GM03348 (cell line): ENCODE measurements at regions not wholly inside any gene's neighbourhood (a gene's known extent, or its start where the extent isn't known, plus 50 kb on each side); places are given as distances from the start of the nearest gene placed in this dataset.

Experiments used
- DNase-seq: peaks from one replicate; pipeline ENCODE4 v3.0.0; 2012; ENCODE audit warnings: low spot score

- no peak for DNase-seq
These were observed 362.4 kb upstream of the ZNF385D start for GRCh38 chr3:22113453-22113852.

GRCh38 chr3:22115581-22115980, 364.6 kb upstream of the ZNF385D start:
- DNase-seq: no peak

DNA sequence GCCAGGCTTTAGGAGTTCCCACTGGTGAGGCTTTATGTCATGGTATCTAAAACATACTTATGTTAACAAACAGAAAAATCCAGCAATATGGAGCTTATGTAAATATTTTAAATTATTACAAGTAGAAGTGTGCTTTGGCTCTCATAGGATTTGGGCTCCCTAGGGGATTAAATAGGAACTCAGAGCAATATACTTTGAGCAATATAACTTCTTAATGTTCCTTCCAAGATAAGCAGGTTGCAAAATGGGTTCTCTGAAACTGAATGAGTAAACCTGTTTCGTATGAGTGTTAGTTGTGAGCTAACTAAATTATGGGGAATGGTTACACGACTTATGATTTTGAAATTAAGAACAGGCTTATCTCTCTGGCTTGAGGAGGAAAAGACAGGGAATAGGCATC, 366.1 kb upstream of the ZNF385D start:
- no peak for DNase-seq

DNA sequence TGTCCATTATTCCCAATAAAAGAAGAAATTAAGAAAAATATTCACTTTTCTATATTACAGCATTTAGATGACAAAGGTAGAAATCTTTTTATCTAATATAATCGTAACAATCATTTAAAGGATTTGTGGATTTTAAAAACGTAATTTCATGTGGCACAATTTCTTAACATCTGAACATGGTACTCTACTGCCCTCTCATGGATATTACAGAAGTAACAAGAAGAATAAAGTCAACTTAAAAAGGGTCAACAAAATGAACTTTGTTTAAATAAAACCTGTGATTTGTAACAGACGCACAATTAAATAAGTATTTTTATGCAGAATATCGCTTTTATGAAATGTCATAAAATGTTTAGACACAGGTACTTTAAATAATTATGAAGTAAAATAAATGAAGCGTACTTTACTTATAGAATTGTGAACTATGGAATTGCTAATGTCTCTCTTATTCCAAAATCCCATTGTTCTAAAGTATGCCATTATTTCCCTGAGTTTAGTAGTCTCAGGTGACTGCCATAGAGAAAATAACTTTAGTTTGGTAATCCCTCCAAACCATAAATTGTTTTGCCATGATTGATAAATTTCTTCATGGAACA, 366.8 kb upstream of the ZNF385D start:
- peak; percentile 35 for DNase-seq

DNA sequence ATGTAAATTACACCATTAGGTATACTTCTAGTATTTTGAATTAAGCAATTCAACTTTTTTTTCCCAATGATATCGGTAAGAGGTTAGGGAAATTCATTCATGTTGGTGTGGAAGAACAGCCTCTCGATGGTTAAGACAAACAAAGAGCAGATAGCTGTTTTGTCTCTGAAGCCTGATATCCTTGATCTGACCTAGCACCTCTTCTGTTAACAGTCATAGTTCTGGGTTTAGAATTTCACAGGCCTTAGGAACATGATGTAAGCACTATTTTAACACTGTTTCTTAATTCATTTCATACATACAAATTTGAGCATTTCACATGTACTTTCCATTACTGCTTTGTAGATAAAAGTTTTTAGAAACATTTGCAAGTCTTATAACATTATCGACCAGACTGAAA, 367.5 kb upstream of the ZNF385D start:
- DNase-seq: no peak

DNA sequence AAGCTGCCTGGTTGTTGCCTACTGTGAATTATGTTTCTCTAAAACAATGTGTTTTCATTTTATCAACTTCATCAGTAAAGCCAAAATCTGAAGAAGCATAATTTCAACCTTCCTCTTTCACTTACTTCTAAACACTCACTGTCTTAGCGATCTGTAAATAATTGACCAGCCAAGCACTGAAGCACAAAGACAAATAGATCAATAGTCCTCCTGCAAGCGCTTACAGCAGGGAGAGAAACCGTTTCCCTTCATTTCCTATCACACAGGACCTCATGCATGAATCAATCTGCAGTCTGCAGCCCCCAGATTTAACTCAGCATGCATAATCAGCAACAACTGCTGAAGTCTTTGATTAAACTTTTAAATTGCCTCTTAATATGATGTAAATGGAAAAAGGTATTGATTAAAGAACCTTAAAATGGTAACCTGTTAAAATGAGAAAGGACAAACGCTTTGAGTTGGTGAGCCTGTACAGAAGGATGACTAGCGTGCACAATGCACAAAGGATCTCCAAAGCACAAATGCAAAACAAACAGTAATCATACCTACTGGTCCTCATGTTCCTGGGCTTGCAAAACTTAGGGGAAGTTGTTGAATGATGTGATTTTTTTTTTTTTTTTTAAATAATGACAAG, 370.2 kb upstream of the ZNF385D start:
- DNase-seq: no peak

GRCh38 chr3:22122567-22122966, 371.6 kb upstream of the ZNF385D start:
- no peak for DNase-seq

DNA sequence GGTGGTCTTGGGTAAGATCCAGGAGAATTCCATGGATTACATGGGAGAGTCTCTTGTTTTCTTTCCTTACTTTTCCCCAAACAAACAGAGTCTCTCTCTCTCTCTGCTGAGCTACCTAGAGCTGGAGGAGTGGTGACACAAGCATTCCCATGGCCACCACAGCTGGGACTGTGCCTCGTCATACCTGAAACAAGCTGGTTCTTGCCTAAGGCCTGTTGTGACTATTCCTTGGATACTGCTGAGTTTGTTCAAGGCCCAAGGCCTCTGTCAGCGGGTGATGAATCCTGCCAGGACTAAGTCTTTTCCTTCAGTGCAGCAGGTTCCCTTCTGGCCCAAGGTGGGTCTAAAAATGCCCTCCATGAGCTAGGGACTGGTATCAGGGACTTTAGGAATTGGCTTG, 378.1 kb upstream of the ZNF385D start:
- no peak for DNase-seq

DNA sequence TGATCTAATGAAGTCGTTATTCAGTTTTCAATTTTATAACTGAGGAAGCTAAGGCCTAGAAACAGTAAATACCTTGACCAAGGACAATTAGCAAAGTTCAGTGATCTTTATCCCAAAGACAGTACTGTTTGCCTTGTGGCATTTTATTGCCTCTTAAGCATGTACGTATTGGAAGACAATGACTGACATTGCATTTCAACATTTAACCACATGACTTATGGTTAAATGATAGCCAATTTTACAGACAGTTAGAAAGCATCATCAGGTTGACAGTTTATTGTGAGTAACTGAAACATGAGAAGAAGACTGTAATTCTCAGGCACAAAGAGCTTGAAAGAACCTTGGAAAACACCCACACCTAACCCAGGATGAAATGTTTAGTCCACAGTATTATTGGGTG, 390.8 kb upstream of the ZNF385D start:
- no peak for DNase-seq

DNA sequence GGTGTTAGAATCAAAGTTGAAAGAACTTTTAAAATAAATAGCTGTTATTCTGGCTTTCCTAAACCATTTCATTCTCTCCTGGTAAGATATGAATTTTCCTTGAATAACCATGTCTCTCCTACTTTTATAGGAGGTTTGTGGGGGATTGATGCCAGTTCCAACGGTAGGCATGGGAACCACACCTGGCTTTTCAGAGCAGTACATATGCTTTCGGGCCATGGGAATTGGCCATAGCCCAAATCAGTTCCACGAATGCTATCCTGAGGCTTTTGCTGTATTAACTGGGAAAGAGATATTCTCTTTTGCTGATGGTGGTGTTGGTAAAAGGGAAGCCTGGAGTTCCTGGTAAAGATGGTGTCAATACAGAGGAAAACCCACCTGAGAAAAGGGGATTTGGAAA, 396.2 kb upstream of the ZNF385D start:
- no peak for DNase-seq

GRCh38 chr3:22156868-22157267, 405.9 kb upstream of the ZNF385D start:
- no peak for DNase-seq

- no peak for DNase-seq
These were observed 406.8 kb upstream of the ZNF385D start for GRCh38 chr3:22157848-22158247.

GRCh38 chr3:22159004-22159695, 408.1 kb upstream of the ZNF385D start:
- no peak for DNase-seq

- DNase-seq: no peak
These were observed 410.3 kb upstream of the ZNF385D start for GRCh38 chr3:22161315-22161714.

DNA sequence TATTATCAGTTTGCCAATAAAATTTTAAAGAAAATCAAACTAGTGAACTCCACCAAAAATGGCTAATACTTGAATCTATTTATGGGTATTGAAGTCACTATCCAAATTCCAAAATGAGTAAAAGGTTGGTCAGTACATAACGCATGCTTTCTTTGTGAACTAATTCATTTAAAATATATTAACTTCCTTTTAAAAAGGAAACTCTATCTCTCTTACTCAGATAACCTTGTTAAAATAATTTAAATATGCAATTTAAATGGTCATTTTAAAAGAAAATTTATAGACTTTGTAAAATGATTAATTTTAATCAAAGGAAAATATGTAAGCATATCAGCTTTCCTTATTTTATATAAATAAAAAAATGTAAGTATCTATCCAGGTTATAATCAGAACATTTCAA, 419.4 kb upstream of the ZNF385D start:
- DNase-seq: no peak

DNA sequence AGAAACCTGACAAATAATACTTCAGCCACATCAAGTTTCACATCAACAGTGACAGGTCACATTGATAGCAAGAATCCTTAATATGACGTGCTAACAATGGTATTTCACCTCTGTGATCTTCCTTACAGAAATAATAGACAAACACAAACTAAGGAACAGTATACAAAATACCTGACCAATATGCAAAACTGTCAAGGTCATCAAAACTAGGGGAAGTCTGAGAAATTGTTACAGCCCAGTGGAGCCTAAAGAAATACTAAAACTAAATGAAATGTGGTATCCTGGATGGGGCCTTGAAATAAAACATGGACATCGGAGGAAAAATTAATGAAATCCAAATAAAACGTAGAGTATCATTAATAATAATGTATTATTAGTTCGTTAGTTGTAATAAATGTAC, 422.0 kb upstream of the ZNF385D start:
- no peak for DNase-seq

DNA sequence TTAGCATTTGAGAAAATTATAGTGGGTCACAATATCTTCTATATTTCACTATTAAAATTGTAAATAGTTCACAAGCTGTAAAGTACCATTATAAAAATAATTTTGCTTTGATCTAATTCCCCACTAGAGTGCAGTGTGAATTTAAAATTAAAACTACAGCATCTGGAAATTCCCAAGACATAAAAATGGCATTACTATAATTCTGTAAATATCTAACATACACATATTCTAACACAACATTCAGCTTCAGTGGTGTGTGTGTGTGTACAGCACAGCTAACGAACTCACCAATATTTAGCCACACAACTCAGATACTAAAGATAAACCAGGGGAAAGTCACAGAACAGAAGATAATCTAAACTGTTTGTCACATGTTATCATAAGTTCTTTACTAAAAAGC, 424.9 kb upstream of the ZNF385D start:
- peak; percentile 8 for DNase-seq

DNA sequence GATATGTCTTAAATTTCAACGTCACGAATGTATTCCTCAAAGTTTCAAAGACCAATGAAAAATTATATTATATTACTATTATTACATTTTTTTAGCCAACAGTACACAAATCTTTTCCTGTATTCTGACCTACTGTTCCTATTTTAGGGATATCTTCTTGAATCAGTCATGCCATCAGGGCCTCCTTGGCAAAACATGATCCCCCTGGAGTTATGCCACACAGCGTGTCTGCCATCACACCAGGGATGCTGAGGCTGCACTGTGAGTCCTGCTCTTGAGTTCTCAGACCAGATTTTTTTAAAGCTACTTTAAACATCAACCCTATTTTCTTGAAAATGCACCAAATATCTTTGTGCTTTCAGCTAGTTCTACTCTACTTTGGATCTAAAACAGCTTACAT, 425.9 kb upstream of the ZNF385D start:
- no peak for DNase-seq

GRCh38 chr3:22189616-22190015, 438.6 kb upstream of the ZNF385D start:
- DNase-seq: no peak

GRCh38 chr3:22199095-22199494, 448.1 kb upstream of the ZNF385D start:
- no peak for DNase-seq

GRCh38 chr3:22208844-22209243, 457.8 kb upstream of the ZNF385D start:
- DNase-seq: no peak

DNA sequence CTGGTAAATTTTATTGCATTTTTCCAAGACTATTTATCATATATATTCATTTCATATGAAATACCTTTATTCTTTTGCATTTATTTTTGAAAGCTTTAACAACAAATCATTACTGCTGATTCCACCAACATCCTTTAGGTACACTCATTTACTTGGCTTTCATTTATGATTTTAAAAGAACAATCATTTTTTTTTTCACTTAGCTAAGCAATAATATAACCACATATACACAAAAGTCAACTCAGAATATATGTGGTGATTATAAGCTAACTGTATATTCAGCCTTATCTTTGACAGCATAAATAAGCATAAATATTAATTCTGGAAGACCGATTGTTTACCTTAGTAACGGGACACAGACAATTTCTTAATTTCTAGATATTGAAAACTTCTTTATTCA, 458.6 kb upstream of the ZNF385D start:
- DNase-seq: no peak

DNA sequence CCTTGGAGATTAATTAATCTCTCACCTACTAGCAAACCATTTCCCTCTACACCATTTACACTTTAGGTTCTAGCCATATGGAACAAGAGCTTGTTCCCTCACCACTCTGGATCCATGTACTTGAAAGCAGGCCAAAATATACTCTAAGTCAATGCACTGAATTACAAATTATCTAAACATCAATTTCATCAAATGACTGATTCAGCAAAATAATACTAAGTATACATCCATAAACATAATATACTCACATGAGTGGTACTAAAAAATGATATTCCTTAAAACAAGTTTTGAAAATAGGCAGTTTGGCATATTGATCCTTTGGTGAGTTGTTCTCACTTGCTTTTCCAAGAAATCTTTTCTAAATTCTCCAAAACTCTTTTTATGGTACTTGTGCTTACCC, 459.7 kb upstream of the ZNF385D start:
- no peak for DNase-seq

DNA sequence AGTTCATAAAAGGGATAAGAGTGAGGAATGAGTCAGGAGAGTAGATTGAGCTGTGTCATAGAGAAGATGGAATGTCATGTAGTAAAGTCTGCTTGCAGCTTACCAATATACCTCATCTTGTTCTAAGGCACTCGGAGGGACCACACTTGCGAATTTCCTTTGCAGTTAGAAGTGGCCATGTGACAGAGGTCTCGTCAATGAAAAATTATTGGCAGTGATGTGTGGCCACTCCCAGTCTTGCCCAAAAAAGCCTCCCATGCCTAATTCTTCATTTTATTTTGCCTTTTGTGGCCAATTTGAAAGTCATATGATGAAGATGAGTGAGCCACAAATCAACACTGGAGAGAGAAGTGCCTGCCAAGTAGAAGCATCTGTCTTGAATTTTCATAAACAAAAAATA, 465.6 kb upstream of the ZNF385D start:
- no peak for DNase-seq
